GM23338 (cell line): ENCODE measurements at regions not wholly inside any gene's neighbourhood (a gene's known extent, or its start where the extent isn't known, plus 50 kb on each side); places are given as distances from the start of the nearest gene placed in this dataset.

Experiments used
- ATAC-seq: fragments of 200-7000 bp; cut with Tn5 transposase; 3 replicates; pipeline ENCODE4 v1.9.1; 2020
- DNase-seq: peaks from one replicate; pipeline ENCODE4 v3.0.0-alpha.2; 2015; ENCODE audit warnings: low spot score
- H2AFZ ChIP-seq: fragments of 200-600 bp; sonication (generic); 2 replicates; pipeline ENCODE4 v1.8.0; 2016; ENCODE audit warnings: antibody characterized with exemption, mild to moderate bottlenecking, moderate library complexity
- H3F3A ChIP-seq: fragments of 200-600 bp; sonication (generic); replicated peaks from 2 replicates; pipeline ENCODE4 v1.8.0; 2017; ENCODE audit warnings: antibody characterized with exemption, mixed run types, low read depth
- H3K27ac ChIP-seq: fragments of 200-600 bp; sonication (generic); 2 replicates; pipeline ENCODE4 v1.6.1; 2016; ENCODE audit warnings: low read depth
- H3K27me3 ChIP-seq: fragments of 200-600 bp; sonication (generic); 2 replicates; pipeline ENCODE4 v1.8.0; 2016; ENCODE audit warnings: mild to moderate bottlenecking, mixed run types, moderate library complexity; ENCODE audit not compliant: insufficient read depth
- H3K36me3 ChIP-seq: fragments of 200-600 bp; sonication (generic); 2 replicates; pipeline ENCODE4 v1.8.0; 2016; ENCODE audit warnings: mild to moderate bottlenecking; ENCODE audit not compliant: insufficient read depth
- H3K4me1 ChIP-seq: fragments of 200-600 bp; sonication (generic); 2 replicates; pipeline ENCODE4 v1.8.0; 2016; ENCODE audit warnings: mild to moderate bottlenecking, moderate library complexity; ENCODE audit not compliant: insufficient read depth
- H3K4me2 ChIP-seq: fragments of 200-600 bp; sonication (generic); 2 replicates; pipeline ENCODE4 v1.7.1; 2017; ENCODE audit warnings: mixed run types
- H3K4me3 ChIP-seq: fragments of 200-600 bp; sonication (generic); 2 replicates; pipeline ENCODE4 v1.6.1; 2016; ENCODE audit warnings: mixed run types
- H3K79me2 ChIP-seq: fragments of 200-600 bp; sonication (generic); replicated peaks from 2 replicates; pipeline ENCODE4 v1.8.0; 2017; ENCODE audit warnings: mild to moderate bottlenecking; ENCODE audit not compliant: insufficient read depth
- H3K9me2 ChIP-seq: fragments of 200-600 bp; sonication (generic); 2 replicates; pipeline ENCODE4 v1.8.0; 2017; ENCODE audit not compliant: insufficient read depth
- H4K20me1 ChIP-seq: fragments of 200-600 bp; sonication (generic); replicated peaks from 2 replicates; pipeline ENCODE4 v1.8.0; 2017; ENCODE audit warnings: mild to moderate bottlenecking; ENCODE audit not compliant: insufficient read depth
- H3K27ac Mint-ChIP-seq: 2 replicates; pipeline ENCODE4 v1.8.0; 2020; ENCODE audit warnings: inconsistent platforms, mild to moderate bottlenecking, moderate library complexity, mixed read lengths
- H3K27me3 Mint-ChIP-seq: 3 replicates; pipeline ENCODE4 v1.8.0; 2022; ENCODE audit warnings: low read depth, mild to moderate bottlenecking, moderate library complexity, mixed read lengths, inconsistent platforms; ENCODE audit not compliant: insufficient read depth, poor library complexity
- H3K36me3 Mint-ChIP-seq: 3 replicates; pipeline ENCODE4 v1.8.0; 2021; ENCODE audit warnings: low read depth, mild to moderate bottlenecking, inconsistent platforms, moderate library complexity, mixed read lengths
- H3K4me1 Mint-ChIP-seq: 3 replicates; pipeline ENCODE4 v1.8.0; 2020; ENCODE audit warnings: mild to moderate bottlenecking, inconsistent platforms, mixed read lengths
- H3K4me3 Mint-ChIP-seq: 3 replicates; pipeline ENCODE4 v1.8.0; 2021; ENCODE audit warnings: moderate library complexity, mild to moderate bottlenecking, inconsistent platforms, mixed read lengths
- H3K9me3 Mint-ChIP-seq: 3 replicates; pipeline ENCODE4 v1.8.0; 2020; ENCODE audit warnings: moderate library complexity, mild to moderate bottlenecking, inconsistent platforms, mixed read lengths
- CREB1 ChIP-seq: fragments of 250-450 bp; sonication (Bioruptor Pico); IDR thresholded peaks from 2 replicates; pipeline ENCODE4 v1.5.0; 2020; ENCODE audit warnings: low read depth, mild to moderate bottlenecking, moderate library complexity
- EZH2 ChIP-seq: fragments of 200-600 bp; sonication (generic); IDR thresholded peaks from one replicate; pipeline ENCODE4 v1.8.0; 2017; ENCODE audit warnings: antibody characterized with exemption, mild to moderate bottlenecking, low read depth; ENCODE audit not compliant: unreplicated experiment
- EZH2phosphoT487 ChIP-seq: fragments of 200-600 bp; sonication (generic); IDR thresholded peaks from one replicate; pipeline ENCODE4 v1.8.1; 2018; ENCODE audit warnings: antibody characterized with exemption; ENCODE audit not compliant: unreplicated experiment
- NANOG ChIP-seq: IDR thresholded peaks from 2 replicates; pipeline ENCODE4 v1.6.1; 2016; ENCODE audit warnings: antibody characterized with exemption, borderline replicate concordance
- REST ChIP-seq: IDR thresholded peaks from one replicate; pipeline ENCODE4 v1.6.1; 2018; ENCODE audit warnings: antibody characterized with exemption; ENCODE audit not compliant: unreplicated experiment
- ZNF331 ChIP-seq: fragments of 250-450 bp; sonication (Bioruptor Pico); IDR thresholded peaks from 2 replicates; pipeline ENCODE4 v1.5.0; 2020; ENCODE audit warnings: low read depth, mild to moderate bottlenecking, moderate library complexity
- TF ChIP-seq, protein P1 (sequence below): IDR thresholded peaks from 2 replicates; pipeline ENCODE4 v1.6.1; 2016; ENCODE audit warnings: antibody characterized with exemption
- TF ChIP-seq, protein P2 (sequence below), 2 experiments: fragments of 200-600 bp in 1 of 2; sonication (generic) in 1 of 2; conservative IDR thresholded peaks; 2 replicates each; pipeline versions ENCODE4 v1.5.1 to v1.6.1; 2016 to 2017; ENCODE audit warnings: antibody characterized with exemption in 2 of 2, low read depth in 2 of 2, mild to moderate bottlenecking in 2 of 2, moderate library complexity in 1 of 2

- Histone ChIP-seq H2AFZ (peak overlapping the region; percentile 74; the same call in 1 of the 2 replicates), H3K27me3 (no peaks in the 10 kb centered on the region), H3K4me2 (peak overlapping the region; percentile 72), H3K4me1 (peaks cover 31% of the 10 kb centered on the region), H3K79me2 (no peaks in the 10 kb centered on the region), H3K4me3 (peak overlapping the region; percentile 48), H3K36me3 (no peaks in the 10 kb centered on the region), H4K20me1 (no peaks in the 10 kb centered on the region), H3K9me2 (peaks cover 4% of the 10 kb centered on the region; the same call in 1 of the 2 replicates), H3K27ac (peak overlapping the region; percentile 28; the same call in 1 of the 2 replicates), H3F3A (no peaks in the 10 kb centered on the region)
- Mint-ChIP-seq H3K27ac (peak overlapping the region; percentile 24; the same call in 1 of the 2 replicates), H3K4me3 (peak overlapping the region; percentile 16; the same call in 2 of the 3 replicates), H3K36me3 (no peaks in the 10 kb centered on the region), H3K27me3 (peaks cover 3% of the 10 kb centered on the region), H3K4me1 (peaks cover 36% of the 10 kb centered on the region), H3K9me3 (no peaks in the 10 kb centered on the region)
- TF ChIP-seq ZNF331 (no peak), REST (no peak), EZH2 (no peak), CREB1 (CRISPR knock-in tag) (no peak)
- TF ChIP-seq, protein P1, sequence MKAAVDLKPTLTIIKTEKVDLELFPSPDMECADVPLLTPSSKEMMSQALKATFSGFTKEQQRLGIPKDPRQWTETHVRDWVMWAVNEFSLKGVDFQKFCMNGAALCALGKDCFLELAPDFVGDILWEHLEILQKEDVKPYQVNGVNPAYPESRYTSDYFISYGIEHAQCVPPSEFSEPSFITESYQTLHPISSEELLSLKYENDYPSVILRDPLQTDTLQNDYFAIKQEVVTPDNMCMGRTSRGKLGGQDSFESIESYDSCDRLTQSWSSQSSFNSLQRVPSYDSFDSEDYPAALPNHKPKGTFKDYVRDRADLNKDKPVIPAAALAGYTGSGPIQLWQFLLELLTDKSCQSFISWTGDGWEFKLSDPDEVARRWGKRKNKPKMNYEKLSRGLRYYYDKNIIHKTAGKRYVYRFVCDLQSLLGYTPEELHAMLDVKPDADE: no peak
- DNase-seq (peak; percentile 62), ATAC-seq (peak; percentile 62)
Observed at GRCh38 chr12:65595016-65595560, 229.2 kb upstream of the HMGA2 start.

DNA sequence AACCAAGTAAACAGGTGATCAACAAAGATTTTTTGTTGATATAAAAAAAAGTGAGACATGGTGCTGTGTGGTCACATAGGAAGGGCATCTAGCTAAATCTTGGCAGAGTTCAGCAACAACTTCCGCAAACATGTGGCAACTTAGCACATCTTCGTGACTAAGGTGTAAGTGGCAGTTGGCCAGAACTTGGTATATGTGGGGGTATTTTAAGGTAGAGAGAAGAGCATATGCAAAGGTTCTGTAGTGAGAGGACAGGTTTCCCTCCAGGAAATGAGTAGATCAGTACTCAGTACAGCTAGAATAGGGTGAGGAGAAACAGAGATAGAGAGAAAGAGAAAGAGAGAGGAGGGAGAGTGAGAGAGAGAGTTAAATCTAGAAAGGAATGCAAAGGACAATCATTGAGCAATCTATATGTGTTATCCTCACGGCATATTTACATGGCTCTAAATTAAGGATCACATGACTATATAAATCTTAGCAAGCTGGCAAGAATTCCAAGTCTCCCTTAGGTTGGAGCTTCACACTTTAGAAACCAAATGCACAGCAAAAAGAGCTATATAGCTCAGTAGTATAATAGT, 227.7 kb upstream of the HMGA2 start:
- no peak overlapping the region for H3K4me3 Mint-ChIP-seq
- Histone ChIP-seq H3K4me3 (no peak overlapping the region), H3F3A (no peaks in the 10 kb centered on the region), H4K20me1 (no peaks in the 10 kb centered on the region), H3K27me3 (no peaks in the 10 kb centered on the region), H3K4me1 (peaks cover 31% of the 10 kb centered on the region), H3K79me2 (no peaks in the 10 kb centered on the region), H3K36me3 (no peaks in the 10 kb centered on the region), H3K9me2 (peaks cover 7% of the 10 kb centered on the region; the same call in 1 of the 2 replicates), H3K27ac (no peak overlapping the region), H3K4me2 (no peak overlapping the region), H2AFZ (no peak overlapping the region)
- no peaks in the 10 kb centered on the region for H3K9me3 Mint-ChIP-seq
- no peak for ATAC-seq
- H3K27ac Mint-ChIP-seq: no peak overlapping the region
- H3K36me3 Mint-ChIP-seq: no peaks in the 10 kb centered on the region
- H3K4me1 Mint-ChIP-seq: peaks cover 36% of the 10 kb centered on the region
- no peak for DNase-seq
- H3K27me3 Mint-ChIP-seq: peaks cover 3% of the 10 kb centered on the region
- no peak for TF ChIP-seq REST
- no peak for TF ChIP-seq ZNF331
- TF ChIP-seq EZH2phosphoT487: no peak
- no peak for TF ChIP-seq NANOG
- no peak for TF ChIP-seq EZH2
- TF ChIP-seq, protein P2, sequence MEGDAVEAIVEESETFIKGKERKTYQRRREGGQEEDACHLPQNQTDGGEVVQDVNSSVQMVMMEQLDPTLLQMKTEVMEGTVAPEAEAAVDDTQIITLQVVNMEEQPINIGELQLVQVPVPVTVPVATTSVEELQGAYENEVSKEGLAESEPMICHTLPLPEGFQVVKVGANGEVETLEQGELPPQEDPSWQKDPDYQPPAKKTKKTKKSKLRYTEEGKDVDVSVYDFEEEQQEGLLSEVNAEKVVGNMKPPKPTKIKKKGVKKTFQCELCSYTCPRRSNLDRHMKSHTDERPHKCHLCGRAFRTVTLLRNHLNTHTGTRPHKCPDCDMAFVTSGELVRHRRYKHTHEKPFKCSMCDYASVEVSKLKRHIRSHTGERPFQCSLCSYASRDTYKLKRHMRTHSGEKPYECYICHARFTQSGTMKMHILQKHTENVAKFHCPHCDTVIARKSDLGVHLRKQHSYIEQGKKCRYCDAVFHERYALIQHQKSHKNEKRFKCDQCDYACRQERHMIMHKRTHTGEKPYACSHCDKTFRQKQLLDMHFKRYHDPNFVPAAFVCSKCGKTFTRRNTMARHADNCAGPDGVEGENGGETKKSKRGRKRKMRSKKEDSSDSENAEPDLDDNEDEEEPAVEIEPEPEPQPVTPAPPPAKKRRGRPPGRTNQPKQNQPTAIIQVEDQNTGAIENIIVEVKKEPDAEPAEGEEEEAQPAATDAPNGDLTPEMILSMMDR (conservative IDR thresholded peaks at IDR 0.05; ENCODE audit: low read depth in 2 of 2): no peak
